H1 (cell line): ENCODE measurements at regions not wholly inside any gene's neighbourhood (a gene's known extent, or its start where the extent isn't known, plus 50 kb on each side); places are given as distances from the start of the nearest gene placed in this dataset.

ENCODE experiments used
- CREB1 ChIP-seq: IDR thresholded peaks from 2 replicates; pipeline ENCODE4 v1.6.1; 2012; ENCODE audit warnings: inconsistent platforms
- EP300 ChIP-seq, 2 experiments: IDR thresholded peaks; 1 replicate in 1 of 2; 2 replicates in 1 of 2; pipeline ENCODE4 v1.6.1; 2011 to 2012; ENCODE audit warnings: low read depth in 2 of 2, low read length in 2 of 2, mild to moderate bottlenecking in 2 of 2, borderline replicate concordance in 1 of 2, inconsistent platforms in 1 of 2, moderate library complexity in 1 of 2
- POLR2A ChIP-seq, 2 experiments: IDR thresholded peaks; 1 replicate in 1 of 2; 2 replicates in 1 of 2; pipeline ENCODE4 v1.6.1; 2011; ENCODE audit warnings: low read depth in 2 of 2, low read length in 2 of 2, mild to moderate bottlenecking in 2 of 2; ENCODE audit errors: control extremely low read depth in 1 of 2
- POLR2AphosphoS5 ChIP-seq: IDR thresholded peaks from 2 replicates; pipeline ENCODE4 v1.6.1; 2011; ENCODE audit warnings: low read depth, low read length
- RNF2 ChIP-seq: fragments of 200-900, 300-1000 bp; sonication (generic); IDR thresholded peaks from 2 replicates; pipeline ENCODE4 v1.7.1; 2016; ENCODE audit warnings: borderline replicate concordance, low read depth, mild to moderate bottlenecking, antibody characterized with exemption, low read length; ENCODE audit not compliant: poor library complexity, severe bottlenecking; ENCODE audit errors: missing control alignments
- YY1 ChIP-seq: IDR thresholded peaks from 2 replicates; pipeline ENCODE4 v1.6.1; 2011; ENCODE audit warnings: low read depth, mild to moderate bottlenecking, low read length

- TF ChIP-seq POLR2A (IDR thresholded peaks at IDR 0.05; ENCODE audit: control extremely low read depth in 1 of 2, low read depth in 2 of 2, low read length in 2 of 2) (no peak), EP300 (IDR thresholded peaks at IDR 0.05; ENCODE audit: borderline replicate concordance in 1 of 2, low read depth in 2 of 2, low read length in 2 of 2) (no peak), CREB1 (no peak), RNF2 (no peak), POLR2AphosphoS5 (no peak), YY1 (no peak)
Measured at GRCh38 chr2:67689651-67690050, 292.5 kb downstream of the ETAA1 start.
